ENCODE measurements at regions not wholly inside any gene's neighbourhood (a gene's known extent, or its start where the extent isn't known, plus 50 kb on each side); places are given as distances from the start of the nearest gene placed in this dataset.
"Not testable (repeated sequence)": the region's sequence is repeated elsewhere in the genome, so short reads cannot be mapped to it uniquely, and the experiment has no call there.

- WGBS, 2 donors: 57 to 63% methylated on average over 4 of the region's 4 CpGs
- Histone ChIP-seq H3K27me3 (no peaks in the 10 kb centered on the region), H3K9me3 (no peaks in the 10 kb centered on the region), H3K27ac (no peak overlapping the region), H3K4me1 (no peaks in the 10 kb centered on the region), H3K36me3 (no peaks in the 10 kb centered on the region), H3K4me3 (no peak overlapping the region)
- no peak for DNase-seq
- TF ChIP-seq CTCF (IDR thresholded peaks at IDR 0.05) (no peak), POLR2AphosphoS5 (IDR thresholded peaks at IDR 0.05) (no peak), EP300 (IDR thresholded peaks at IDR 0.05) (no peak), POLR2A (IDR thresholded peaks at IDR 0.05) (no peak)
- intact Hi-C loops (cut with DNase I): no loop called here
These were observed 145.5 kb upstream of the POGK start for GRCh38 chr1:166693673-166694297.

- no peak overlapping the region for H3K27ac ChIP-seq
- no peaks in the 10 kb centered on the region for H3K27me3 ChIP-seq
- DNase-seq: no peak
- H3K4me3 ChIP-seq: no peak overlapping the region
- H3K9me3 ChIP-seq: no peaks in the 10 kb centered on the region
- intact Hi-C loops (cut with DNase I): no loop called here
- WGBS, 2 donors: 24 to 64% methylated on average over 1 of the region's 1 CpG
- TF ChIP-seq POLR2AphosphoS5 (IDR thresholded peaks at IDR 0.05) (no peak), CTCF (IDR thresholded peaks at IDR 0.05) (no peak), POLR2A (IDR thresholded peaks at IDR 0.05) (no peak), EP300 (IDR thresholded peaks at IDR 0.05) (no peak)
- no peaks in the 10 kb centered on the region for H3K4me1 ChIP-seq
- no peaks in the 10 kb centered on the region for H3K36me3 ChIP-seq
These were observed 144.2 kb upstream of the POGK start for GRCh38 chr1:166695115-166695514.

- H3K36me3 ChIP-seq; H3K4me3 ChIP-seq; H3K4me1 ChIP-seq; H3K9me3 ChIP-seq; H3K27me3 ChIP-seq; DNase-seq; intact Hi-C loops (cut with DNase I); H3K27ac ChIP-seq: not testable (repeated sequence)
- WGBS, 2 donors: 76 to 78% methylated on average over 2 of the region's 2 CpGs
These were observed 143.4 kb upstream of the POGK start for GRCh38 chr1:166695834-166696233.

- Histone ChIP-seq H3K36me3 (no peaks in the 10 kb centered on the region), H3K27ac (no peak overlapping the region), H3K9me3 (no peaks in the 10 kb centered on the region), H3K4me1 (no peaks in the 10 kb centered on the region), H3K4me3 (no peak overlapping the region), H3K27me3 (no peaks in the 10 kb centered on the region)
- DNase-seq: no peak
- TF ChIP-seq EP300 (IDR thresholded peaks at IDR 0.05) (no peak), CTCF (IDR thresholded peaks at IDR 0.05) (no peak), POLR2A (IDR thresholded peaks at IDR 0.05) (no peak), POLR2AphosphoS5 (IDR thresholded peaks at IDR 0.05) (no peak)
- intact Hi-C loops (cut with DNase I): no loop called here
- WGBS, 2 donors: 63 to 80% methylated on average over 4 of the region's 4 CpGs
These were observed 140.5 kb upstream of the POGK start for GRCh38 chr1:166698771-166699170.

GRCh38 chr1:166699613-166700012, 139.7 kb upstream of the POGK start:
- no peaks in the 10 kb centered on the region for H3K36me3 ChIP-seq
- no peak overlapping the region for H3K27ac ChIP-seq
- no peaks in the 10 kb centered on the region for H3K27me3 ChIP-seq
- DNase-seq: no peak
- H3K9me3 ChIP-seq: no peaks in the 10 kb centered on the region
- 61 to 71% methylated on average over 5 of the region's 5 CpGs for WGBS, 2 donors
- H3K4me3 ChIP-seq: no peak overlapping the region
- intact Hi-C loops (cut with DNase I): no loop called here
- TF ChIP-seq CTCF (IDR thresholded peaks at IDR 0.05) (no peak), EP300 (IDR thresholded peaks at IDR 0.05) (no peak)
- H3K4me1 ChIP-seq: no peaks in the 10 kb centered on the region
